GM12878 (cell line): ENCODE measurements at regions not wholly inside any gene's neighbourhood (a gene's known extent, or its start where the extent isn't known, plus 50 kb on each side); places are given as distances from the start of the nearest gene placed in this dataset.

Experiments
- CEBPB ChIP-seq, 2 experiments: fragments of 150-350 bp in 1 of 2; IDR thresholded peaks; 2 replicates each; pipeline ENCODE4 v1.6.1; 2012 to 2014; ENCODE audit warnings: low read depth in 2 of 2, low read length in 2 of 2, borderline replicate concordance in 1 of 2, inconsistent platforms in 1 of 2
- EZH2 ChIP-seq: IDR thresholded peaks from 2 replicates; pipeline ENCODE4 v1.6.1; 2012; ENCODE audit warnings: low read depth, mild to moderate bottlenecking, control low read depth, inconsistent platforms, low read length, borderline replicate concordance; ENCODE audit not compliant: control insufficient read depth
- POLR2AphosphoS2 ChIP-seq: IDR thresholded peaks from 2 replicates; pipeline ENCODE4 v1.6.1; 2011; ENCODE audit warnings: low read depth, mild to moderate bottlenecking, low read length, improper control_type of control experiment, moderate library complexity
- ZNF207 ChIP-seq: fragments of 450-650 bp; IDR thresholded peaks from 2 replicates; pipeline ENCODE4 v1.6.1; 2014; ENCODE audit warnings: antibody characterized with exemption, mild to moderate bottlenecking, borderline replicate concordance
- TF ChIP-seq, protein P1 (sequence below): fragments of 450-650 bp; IDR thresholded peaks from 2 replicates; pipeline ENCODE4 v1.6.1; 2016; ENCODE audit warnings: mild to moderate bottlenecking
- TF ChIP-seq, protein P2 (sequence below), 3 experiments: IDR thresholded peaks in 2 of 3; conservative IDR thresholded peaks in 1 of 3; 2 replicates each; pipeline ENCODE4 v1.5.1; 2011; ENCODE audit warnings: low read depth in 3 of 3, low read length in 3 of 3, mild to moderate bottlenecking in 3 of 3, control low read depth in 2 of 3, moderate library complexity in 2 of 3, inconsistent platforms in 1 of 3, mixed read lengths in 1 of 3; ENCODE audit not compliant: control insufficient read depth in 2 of 3, insufficient read depth in 1 of 3; ENCODE audit errors: extremely low read depth in 1 of 3

DNA sequence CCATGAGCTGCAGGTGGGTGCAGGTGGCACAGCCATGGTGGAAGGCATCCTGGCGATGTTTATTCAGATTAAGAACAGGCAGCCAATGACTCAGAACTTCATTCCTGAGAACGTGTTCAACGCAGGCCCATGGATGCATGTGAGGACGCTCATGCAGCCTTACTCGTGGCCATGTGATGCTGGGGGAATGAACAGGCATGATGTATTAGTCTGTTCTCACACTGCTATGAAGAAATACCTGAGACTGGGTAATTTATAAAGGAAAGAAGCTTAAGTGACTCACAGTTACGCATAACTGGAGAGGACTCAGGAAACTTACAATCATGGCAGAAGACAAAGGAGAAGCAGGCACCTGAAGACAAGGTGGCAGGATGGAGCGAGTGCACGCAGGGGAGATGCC is 146.6 kb downstream of the RNASET2 start:
- TF ChIP-seq ZNF207 (no peak), CEBPB (IDR thresholded peaks at IDR 0.05; ENCODE audit: borderline replicate concordance in 1 of 2, low read depth in 2 of 2, low read length in 2 of 2) (no peak), POLR2AphosphoS2 (no peak), EZH2 (no peak)
- TF ChIP-seq, protein P1, sequence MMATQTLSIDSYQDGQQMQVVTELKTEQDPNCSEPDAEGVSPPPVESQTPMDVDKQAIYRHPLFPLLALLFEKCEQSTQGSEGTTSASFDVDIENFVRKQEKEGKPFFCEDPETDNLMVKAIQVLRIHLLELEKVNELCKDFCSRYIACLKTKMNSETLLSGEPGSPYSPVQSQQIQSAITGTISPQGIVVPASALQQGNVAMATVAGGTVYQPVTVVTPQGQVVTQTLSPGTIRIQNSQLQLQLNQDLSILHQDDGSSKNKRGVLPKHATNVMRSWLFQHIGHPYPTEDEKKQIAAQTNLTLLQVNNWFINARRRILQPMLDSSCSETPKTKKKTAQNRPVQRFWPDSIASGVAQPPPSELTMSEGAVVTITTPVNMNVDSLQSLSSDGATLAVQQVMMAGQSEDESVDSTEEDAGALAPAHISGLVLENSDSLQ: no peak
- TF ChIP-seq, protein P2, sequence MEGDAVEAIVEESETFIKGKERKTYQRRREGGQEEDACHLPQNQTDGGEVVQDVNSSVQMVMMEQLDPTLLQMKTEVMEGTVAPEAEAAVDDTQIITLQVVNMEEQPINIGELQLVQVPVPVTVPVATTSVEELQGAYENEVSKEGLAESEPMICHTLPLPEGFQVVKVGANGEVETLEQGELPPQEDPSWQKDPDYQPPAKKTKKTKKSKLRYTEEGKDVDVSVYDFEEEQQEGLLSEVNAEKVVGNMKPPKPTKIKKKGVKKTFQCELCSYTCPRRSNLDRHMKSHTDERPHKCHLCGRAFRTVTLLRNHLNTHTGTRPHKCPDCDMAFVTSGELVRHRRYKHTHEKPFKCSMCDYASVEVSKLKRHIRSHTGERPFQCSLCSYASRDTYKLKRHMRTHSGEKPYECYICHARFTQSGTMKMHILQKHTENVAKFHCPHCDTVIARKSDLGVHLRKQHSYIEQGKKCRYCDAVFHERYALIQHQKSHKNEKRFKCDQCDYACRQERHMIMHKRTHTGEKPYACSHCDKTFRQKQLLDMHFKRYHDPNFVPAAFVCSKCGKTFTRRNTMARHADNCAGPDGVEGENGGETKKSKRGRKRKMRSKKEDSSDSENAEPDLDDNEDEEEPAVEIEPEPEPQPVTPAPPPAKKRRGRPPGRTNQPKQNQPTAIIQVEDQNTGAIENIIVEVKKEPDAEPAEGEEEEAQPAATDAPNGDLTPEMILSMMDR (IDR thresholded peaks at IDR 0.05 in 2 of 3, conservative IDR thresholded peaks at IDR 0.05 in 1 of 3; ENCODE audit: control insufficient read depth in 2 of 3, extremely low read depth in 1 of 3, insufficient read depth in 1 of 3, low read depth in 3 of 3, low read length in 3 of 3): no peak
